WTC11 (cell line): ENCODE measurements at regions not wholly inside any gene's neighbourhood (a gene's known extent, or its start where the extent isn't known, plus 50 kb on each side); places are given as distances from the start of the nearest gene placed in this dataset.

Experiments used
- ATAC-seq: fragments of 200-7000 bp; cut with Tn5 transposase; 2 replicates; pipeline ENCODE4 v1.10.0; 2021; ENCODE audit warnings: mild to moderate bottlenecking, moderate library complexity
- CTCF ChIA-PET: fragments of 300-600 bp; sonication (Branson Sonifier 250); formaldehyde crosslinking; loops from one replicate; lab custom pipeline; 2021; ENCODE audit warnings: antibody characterized with exemption; lab: Charles Lee
- POLR2A ChIA-PET: fragments of 350-600 bp; sonication (Branson Sonifier 250); formaldehyde crosslinking; loops from one replicate; lab custom pipeline; 2021; ENCODE audit warnings: antibody characterized with exemption; lab: Charles Lee
- DNase-seq: peaks from one replicate; pipeline ENCODE4 v3.0.0; 2021; ENCODE audit warnings: low spot score
- H3K27ac Mint-ChIP-seq: 2 replicates; pipeline ENCODE4 v1.8.0; 2021; ENCODE audit warnings: mixed read lengths
- H3K27me3 Mint-ChIP-seq: 2 replicates; pipeline ENCODE4 v1.8.0; 2021; ENCODE audit warnings: low read depth, mild to moderate bottlenecking, moderate library complexity, mixed read lengths
- H3K36me3 Mint-ChIP-seq: 2 replicates; pipeline ENCODE4 v1.8.0; 2021; ENCODE audit warnings: mixed read lengths
- H3K4me1 Mint-ChIP-seq: 2 replicates; pipeline ENCODE4 v1.8.0; 2022; ENCODE audit warnings: mixed read lengths
- H3K4me3 Mint-ChIP-seq: 2 replicates; pipeline ENCODE4 v1.8.0; 2021; ENCODE audit warnings: mild to moderate bottlenecking, moderate library complexity, mixed read lengths
- H3K9me3 Mint-ChIP-seq: 2 replicates; pipeline ENCODE4 v1.8.0; 2021; ENCODE audit warnings: mixed read lengths
- AFF4 ChIP-seq: sonication (generic); formaldehyde crosslinking; IDR thresholded peaks from 2 replicates; pipeline ENCODE4 v1.8.1; 2023; ENCODE audit warnings: mild to moderate bottlenecking, missing genetic modification reagents, borderline replicate concordance
- ARID4B ChIP-seq: sonication (generic); formaldehyde crosslinking; IDR thresholded peaks from 2 replicates; pipeline ENCODE4 v1.8.0; 2023; ENCODE audit warnings: missing genetic modification reagents, mild to moderate bottlenecking, borderline replicate concordance
- ATF1 ChIP-seq: sonication (generic); formaldehyde crosslinking; IDR thresholded peaks from 2 replicates; pipeline ENCODE4 v1.8.1; 2023; ENCODE audit warnings: mild to moderate bottlenecking, moderate library complexity, missing genetic modification reagents
- ATF6 ChIP-seq: sonication (generic); formaldehyde crosslinking; IDR thresholded peaks from 2 replicates; pipeline ENCODE4 v1.8.1; 2023; ENCODE audit warnings: mild to moderate bottlenecking, missing genetic modification reagents
- CDX4 ChIP-seq: fragments of 250-450 bp; sonication (Bioruptor Pico); IDR thresholded peaks from 2 replicates; pipeline ENCODE4 v1.9.0; 2021; ENCODE audit warnings: moderate library complexity, mild to moderate bottlenecking, inconsistent platforms, borderline replicate concordance
- CREB1 ChIP-seq: sonication (generic); formaldehyde crosslinking; IDR thresholded peaks from 2 replicates; pipeline ENCODE4 v1.8.0; 2023; ENCODE audit warnings: mild to moderate bottlenecking, missing genetic modification reagents
- E2F5 ChIP-seq: sonication (generic); formaldehyde crosslinking; IDR thresholded peaks from 2 replicates; pipeline ENCODE4 v1.8.1; 2022; ENCODE audit warnings: mild to moderate bottlenecking, moderate library complexity, missing genetic modification reagents
- GABPB1 ChIP-seq: sonication (generic); formaldehyde crosslinking; IDR thresholded peaks from 2 replicates; pipeline ENCODE4 v1.8.1; 2023; ENCODE audit warnings: mild to moderate bottlenecking, missing genetic modification reagents
- MAX ChIP-seq: sonication (generic); formaldehyde crosslinking; IDR thresholded peaks from 2 replicates; pipeline ENCODE4 v1.8.0; 2022; ENCODE audit warnings: mild to moderate bottlenecking, missing genetic modification reagents
- MXD4 ChIP-seq: fragments of 250-450 bp; sonication (Bioruptor Pico); IDR thresholded peaks from 2 replicates; pipeline ENCODE4 v1.8.0; 2021; ENCODE audit warnings: mild to moderate bottlenecking, moderate library complexity, borderline replicate concordance
- NFATC4 ChIP-seq: fragments of 250-450 bp; sonication (Bioruptor Pico); IDR thresholded peaks from 2 replicates; pipeline ENCODE4 v1.9.0; 2021; ENCODE audit warnings: mild to moderate bottlenecking
- NFYB ChIP-seq: sonication (generic); formaldehyde crosslinking; conservative IDR thresholded peaks from 2 replicates; pipeline ENCODE4 v1.8.0; 2022; ENCODE audit warnings: low read depth, missing genetic modification reagents
- PRDM15 ChIP-seq: sonication (generic); formaldehyde crosslinking; IDR thresholded peaks from 2 replicates; pipeline ENCODE4 v1.8.0; 2022; ENCODE audit warnings: missing genetic modification reagents
- SMAD4 ChIP-seq: sonication (generic); formaldehyde crosslinking; IDR thresholded peaks from 2 replicates; pipeline ENCODE4 v1.8.0; 2022; ENCODE audit warnings: mild to moderate bottlenecking, missing genetic modification reagents
- TEAD1 ChIP-seq: sonication (generic); formaldehyde crosslinking; IDR thresholded peaks from 2 replicates; pipeline ENCODE4 v1.8.0; 2022; ENCODE audit warnings: mild to moderate bottlenecking, missing genetic modification reagents
- ZNF138 ChIP-seq: sonication (generic); formaldehyde crosslinking; conservative IDR thresholded peaks from 2 replicates; pipeline ENCODE4 v1.8.1; 2022; ENCODE audit warnings: mild to moderate bottlenecking, moderate library complexity, missing genetic modification reagents
- ZNF219 ChIP-seq: sonication (generic); formaldehyde crosslinking; IDR thresholded peaks from 2 replicates; pipeline ENCODE4 v1.8.0; 2023; ENCODE audit warnings: missing genetic modification reagents, mild to moderate bottlenecking, borderline replicate concordance
- ZNF232 ChIP-seq: sonication (generic); formaldehyde crosslinking; IDR thresholded peaks from 2 replicates; pipeline ENCODE4 v1.8.0; 2022; ENCODE audit warnings: mild to moderate bottlenecking, missing genetic modification reagents
- ZNF425 ChIP-seq: fragments of 250-450 bp; sonication (Bioruptor Pico); conservative IDR thresholded peaks from 2 replicates; pipeline ENCODE4 v1.9.0; 2021; ENCODE audit warnings: mild to moderate bottlenecking
- ZNF671 ChIP-seq: fragments of 250-450 bp; sonication (Bioruptor Pico); IDR thresholded peaks from 2 replicates; pipeline ENCODE4 v1.8.0; 2021; ENCODE audit warnings: mild to moderate bottlenecking

GRCh38 chr7:24407965-24408364, 124.0 kb downstream of the NPY start:
- CTCF ChIA-PET = interaction anchor here (1.0 to 5.9 kb wide), 2 partner anchors 15 to 89 kb away, joined by 4 to 43 read pairs; no protein-coding TSS in a partner anchor
- ATAC-seq (no peak), DNase-seq (no peak)
- Mint-ChIP-seq H3K4me3 (no peak overlapping the region), H3K4me1 (peaks cover 73% of the 10 kb centered on the region), H3K36me3 (peaks cover 52% of the 10 kb centered on the region), H3K9me3 (peaks cover 30% of the 10 kb centered on the region), H3K27me3 (peaks cover 18% of the 10 kb centered on the region), H3K27ac (peak overlapping the region; percentile 88)
- POLR2A ChIA-PET = interaction anchor here (0.8 to 1.2 kb wide), 2 partner anchors 11 to 90 kb away, joined by 3 read pairs; no protein-coding TSS in a partner anchor
- TF ChIP-seq MAX (CRISPR knock-in tag) (no peak), SMAD4 (CRISPR knock-in tag) (no peak), MXD4 (CRISPR knock-in tag) (no peak), ZNF425 (CRISPR knock-in tag) (peak; percentile 76), ZNF232 (CRISPR knock-in tag) (no peak), ZNF219 (CRISPR knock-in tag) (no peak), ZNF138 (CRISPR knock-in tag) (no peak), CDX4 (CRISPR knock-in tag) (no peak), NFATC4 (CRISPR knock-in tag) (peak; percentile 58; the same call in 1 of the 2 replicates), TEAD1 (CRISPR knock-in tag) (no peak), CREB1 (CRISPR knock-in tag) (no peak), ATF1 (CRISPR knock-in tag) (no peak), ZNF671 (CRISPR knock-in tag) (peak; percentile 78), PRDM15 (no peak), GABPB1 (CRISPR knock-in tag) (no peak), E2F5 (CRISPR knock-in tag) (no peak), AFF4 (no peak), NFYB (CRISPR knock-in tag) (no peak), ATF6 (CRISPR knock-in tag) (no peak), ARID4B (CRISPR knock-in tag) (no peak)
